ENCODE measurements at regions not wholly inside any gene's neighbourhood (a gene's known extent, or its start where the extent isn't known, plus 50 kb on each side); places are given as distances from the start of the nearest gene placed in this dataset.

GRCh38 chr2:120662046-120662445 lies 73.6 kb upstream of the GLI2 start:
- intact Hi-C loops (cut with DNase I) = no loop called here
- TF ChIP-seq CTCF (IDR thresholded peaks at IDR 0.05) = no peak
- no peak for TF ChIP-seq POLR2A (IDR thresholded peaks at IDR 0.05)
- TF ChIP-seq POLR2AphosphoS5 (IDR thresholded peaks at IDR 0.05) = no peak
- Histone ChIP-seq H3K27ac (no peak overlapping the region), H3K9me3 (no peaks in the 10 kb centered on the region), H3K36me3 (no peaks in the 10 kb centered on the region), H3K4me1 (replicated peaks) (no peaks in the 10 kb centered on the region), H3K4me3 (no peak overlapping the region), H3K27me3 (replicated peaks; ENCODE audit: insufficient read depth) (no peaks in the 10 kb centered on the region)
- no peak for DNase-seq (ENCODE audit: low spot score)
- WGBS = 93% methylated on average over 4 of the region's 4 CpGs

GRCh38 chr2:120662746-120663145 lies 72.9 kb upstream of the GLI2 start:
- DNase-seq (ENCODE audit: low spot score) = no peak
- Histone ChIP-seq H3K9me3 (no peaks in the 10 kb centered on the region), H3K36me3 (no peaks in the 10 kb centered on the region), H3K27ac (no peak overlapping the region), H3K4me3 (no peak overlapping the region), H3K27me3 (replicated peaks; ENCODE audit: insufficient read depth) (no peaks in the 10 kb centered on the region), H3K4me1 (replicated peaks) (no peaks in the 10 kb centered on the region)
- TF ChIP-seq POLR2A (IDR thresholded peaks at IDR 0.05) (no peak), POLR2AphosphoS5 (IDR thresholded peaks at IDR 0.05) (no peak), CTCF (IDR thresholded peaks at IDR 0.05) (no peak)
- intact Hi-C loops (cut with DNase I) = no loop called here
- WGBS = 92% methylated on average over 3 of the region's 3 CpGs

GRCh38 chr2:120666433-120666832 lies 69.2 kb upstream of the GLI2 start:
- Histone ChIP-seq H3K4me1 (replicated peaks) (no peaks in the 10 kb centered on the region), H3K27ac (no peak overlapping the region), H3K36me3 (no peaks in the 10 kb centered on the region), H3K27me3 (replicated peaks; ENCODE audit: insufficient read depth) (no peaks in the 10 kb centered on the region), H3K9me3 (no peaks in the 10 kb centered on the region), H3K4me3 (no peak overlapping the region)
- DNase-seq (ENCODE audit: low spot score) = no peak
- WGBS = 67% methylated on average over 3 of the region's 3 CpGs
- intact Hi-C loops (cut with DNase I) = no loop called here
- TF ChIP-seq POLR2AphosphoS5 (IDR thresholded peaks at IDR 0.05) (no peak), POLR2A (IDR thresholded peaks at IDR 0.05) (no peak), CTCF (IDR thresholded peaks at IDR 0.05) (no peak)

- H3K4me3 ChIP-seq = no peak overlapping the region
- no peaks in the 10 kb centered on the region for H3K4me1 ChIP-seq (replicated peaks)
- intact Hi-C loops (cut with DNase I) = no loop called here
- H3K36me3 ChIP-seq = no peaks in the 10 kb centered on the region
- TF ChIP-seq CTCF (IDR thresholded peaks at IDR 0.05) = no peak
- no peak for TF ChIP-seq POLR2AphosphoS5 (IDR thresholded peaks at IDR 0.05)
- DNase-seq (ENCODE audit: low spot score) = no peak
- WGBS = 92% methylated on average over 2 of the region's 2 CpGs
- no peaks in the 10 kb centered on the region for H3K27me3 ChIP-seq (replicated peaks; ENCODE audit: insufficient read depth)
- H3K9me3 ChIP-seq = no peaks in the 10 kb centered on the region
- H3K27ac ChIP-seq = no peak overlapping the region
These were observed 67.7 kb upstream of the GLI2 start for GRCh38 chr2:120667981-120668380.

GRCh38 chr2:120669121-120669952 lies 66.3 kb upstream of the GLI2 start:
- H3K4me3 ChIP-seq = no peak overlapping the region
- intact Hi-C loops (cut with DNase I) = no loop called here
- WGBS = 19% methylated on average over 23 of the region's 23 CpGs

More at GRCh38 chr2:120669121-120669952, 66.3 kb upstream of the GLI2 start:
- Histone ChIP-seq H3K36me3 (no peaks in the 10 kb centered on the region), H3K27me3 (replicated peaks; ENCODE audit: insufficient read depth) (no peaks in the 10 kb centered on the region), H3K9me3 (no peaks in the 10 kb centered on the region), H3K4me1 (replicated peaks) (no peaks in the 10 kb centered on the region), H3K27ac (no peak overlapping the region)
- DNase-seq (ENCODE audit: low spot score) = no peak
- TF ChIP-seq POLR2A (IDR thresholded peaks at IDR 0.05) = no peak
- peak in 1 of 4 experiments; percentile 22 for TF ChIP-seq CTCF (IDR thresholded peaks at IDR 0.05)
